Right lobe of liver (tissue), 4 donors: ENCODE measurements at regions not wholly inside any gene's neighbourhood (a gene's known extent, or its start where the extent isn't known, plus 50 kb on each side); places are given as distances from the start of the nearest gene placed in this dataset.

Experiments
- CTCF ChIP-seq, 4 donors: fragments of 200-600 bp in 3 of 4; fragments of 450-650 bp in 1 of 4; IDR thresholded peaks; one replicate each; pipeline versions ENCODE4 v1.5.1 to v1.8.0; 2016 to 2022; ENCODE audit warnings: antibody characterized with exemption in 4 of 4, mild to moderate bottlenecking in 2 of 4
- POLR2A ChIP-seq: fragments of 450-650 bp; IDR thresholded peaks from one replicate; pipeline ENCODE4 v1.6.1; 2017; ENCODE audit warnings: antibody characterized with exemption, mild to moderate bottlenecking
- donor health status: DM: no; HTN: no; CAD: no.
- donor health status: DM: no; HTN: no; CAD: no.
- donor health status: DM: no; HTN: yes; CAD: no.

DNA sequence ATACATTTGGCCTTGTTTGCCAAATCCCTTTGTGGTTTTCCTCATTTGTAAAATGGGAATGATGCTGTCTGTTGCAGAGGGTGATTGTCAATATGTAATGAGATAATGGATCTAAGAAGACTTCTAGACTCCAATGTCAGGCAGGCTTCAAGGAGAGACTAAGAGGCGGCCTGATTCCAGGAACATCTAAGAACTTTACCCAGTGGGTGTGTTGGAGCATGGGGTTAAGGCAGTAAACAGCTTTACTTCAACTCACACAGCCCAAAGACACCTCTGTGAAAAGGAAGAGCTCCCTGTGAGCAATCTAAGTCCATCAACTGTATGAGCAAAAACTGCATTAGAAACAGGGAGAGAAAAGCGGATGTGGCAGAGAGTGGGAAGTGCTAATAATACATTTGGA lies 560.6 kb downstream of the PDCD6IP start:
- TF ChIP-seq POLR2A (no peak), CTCF (IDR thresholded peaks at IDR 0.05) (no peak)
